ENCODE measurements at regions not wholly inside any gene's neighbourhood (a gene's known extent, or its start where the extent isn't known, plus 50 kb on each side); places are given as distances from the start of the nearest gene placed in this dataset.

- H3K79me2 ChIP-seq (ENCODE audit: control insufficient read depth, insufficient read depth, low read length), result no peaks in the 10 kb centered on the region
- no peaks in the 10 kb centered on the region for H3K27me3 ChIP-seq (ENCODE audit: control insufficient read depth, insufficient read depth, low read length)
- peak in 1 of 2 donors; percentile 61 for DNase-seq (ENCODE audit: low read depth in 2 of 2)
- no peaks in the 10 kb centered on the region for H3K9me3 ChIP-seq (ENCODE audit: control insufficient read depth, insufficient read depth, low read depth, low read length)
- H3K36me3 ChIP-seq (ENCODE audit: control insufficient read depth, insufficient read depth, low read length), result no peaks in the 10 kb centered on the region
- H2AFZ ChIP-seq (ENCODE audit: low read length), result no peak overlapping the region
- H3K27ac ChIP-seq (ENCODE audit: insufficient read depth, low read length), result no peak overlapping the region
- no peak overlapping the region for H3K4me2 ChIP-seq (ENCODE audit: extremely low read depth, insufficient read depth, low read length)
- TF ChIP-seq EZH2 (IDR thresholded peaks at IDR 0.05; ENCODE audit: low read length, missing control alignments) (no peak), CTCF (conservative IDR thresholded peaks at IDR 0.05 in 1 of 2, IDR thresholded peaks at IDR 0.05 in 1 of 2; ENCODE audit: low read depth in 1 of 2, low read length in 2 of 2) (no peak)
- no peaks in the 10 kb centered on the region for H4K20me1 ChIP-seq (ENCODE audit: control insufficient read depth, extremely low read depth, insufficient read depth, low read length)
- H3K4me1 ChIP-seq (ENCODE audit: control insufficient read depth, extremely low read depth, insufficient read depth, low read length), result no peaks in the 10 kb centered on the region
- no peak overlapping the region for H3K9ac ChIP-seq (ENCODE audit: insufficient read depth, low read length)
- no peak overlapping the region for H3K4me3 ChIP-seq (replicated peaks in 1 of 4; ENCODE audit: control extremely low read depth in 1 of 4, insufficient read depth in 1 of 4, low read depth in 3 of 4, low read length in 4 of 4)
These were observed 1210.8 kb downstream of the CDH12 start for GRCh38 chr5:21642312-21642711.

GRCh38 chr5:21623831-21624230, 1229.3 kb downstream of the CDH12 start:
- no peaks in the 10 kb centered on the region for H3K4me1 ChIP-seq (ENCODE audit: control insufficient read depth, extremely low read depth, insufficient read depth, low read length)
- no peak overlapping the region for H3K4me3 ChIP-seq (replicated peaks in 1 of 4; ENCODE audit: control extremely low read depth in 1 of 4, insufficient read depth in 1 of 4, low read depth in 3 of 4, low read length in 4 of 4)
- no peaks in the 10 kb centered on the region for H3K79me2 ChIP-seq (ENCODE audit: control insufficient read depth, insufficient read depth, low read length)
- H3K9ac ChIP-seq (ENCODE audit: insufficient read depth, low read length), result no peak overlapping the region
- H3K9me3 ChIP-seq (ENCODE audit: control insufficient read depth, insufficient read depth, low read depth, low read length), result no peaks in the 10 kb centered on the region
- H3K27ac ChIP-seq (ENCODE audit: insufficient read depth, low read length), result no peak overlapping the region
- no peak for DNase-seq (ENCODE audit: low read depth in 2 of 2)
- TF ChIP-seq CTCF (conservative IDR thresholded peaks at IDR 0.05 in 1 of 2, IDR thresholded peaks at IDR 0.05 in 1 of 2; ENCODE audit: low read depth in 1 of 2, low read length in 2 of 2) (no peak), EZH2 (IDR thresholded peaks at IDR 0.05; ENCODE audit: low read length, missing control alignments) (no peak)
- H4K20me1 ChIP-seq (ENCODE audit: control insufficient read depth, extremely low read depth, insufficient read depth, low read length), result no peaks in the 10 kb centered on the region
- no peaks in the 10 kb centered on the region for H3K36me3 ChIP-seq (ENCODE audit: control insufficient read depth, insufficient read depth, low read length)
- no peaks in the 10 kb centered on the region for H3K27me3 ChIP-seq (ENCODE audit: control insufficient read depth, insufficient read depth, low read length)
- H3K4me2 ChIP-seq (ENCODE audit: extremely low read depth, insufficient read depth, low read length), result no peak overlapping the region
- H2AFZ ChIP-seq (ENCODE audit: low read length), result no peak overlapping the region

GRCh38 chr5:21615195-21615765, 1237.9 kb downstream of the CDH12 start:
- Histone ChIP-seq H3K27ac (ENCODE audit: insufficient read depth, low read length) (no peak overlapping the region), H3K4me3 (replicated peaks in 1 of 4; ENCODE audit: control extremely low read depth in 1 of 4, insufficient read depth in 1 of 4, low read depth in 3 of 4, low read length in 4 of 4) (no peak overlapping the region), H2AFZ (ENCODE audit: low read length) (no peak overlapping the region), H3K27me3 (ENCODE audit: control insufficient read depth, insufficient read depth, low read length) (no peaks in the 10 kb centered on the region), H3K9me3 (ENCODE audit: control insufficient read depth, insufficient read depth, low read depth, low read length) (no peaks in the 10 kb centered on the region), H3K4me2 (ENCODE audit: extremely low read depth, insufficient read depth, low read length) (no peak overlapping the region), H3K36me3 (ENCODE audit: control insufficient read depth, insufficient read depth, low read length) (no peaks in the 10 kb centered on the region), H3K4me1 (ENCODE audit: control insufficient read depth, extremely low read depth, insufficient read depth, low read length) (no peaks in the 10 kb centered on the region), H4K20me1 (ENCODE audit: control insufficient read depth, extremely low read depth, insufficient read depth, low read length) (no peaks in the 10 kb centered on the region), H3K79me2 (ENCODE audit: control insufficient read depth, insufficient read depth, low read length) (no peaks in the 10 kb centered on the region), H3K9ac (ENCODE audit: insufficient read depth, low read length) (no peak overlapping the region)
- no peak for TF ChIP-seq EZH2 (IDR thresholded peaks at IDR 0.05; ENCODE audit: low read length, missing control alignments)
- no peak for TF ChIP-seq CTCF (conservative IDR thresholded peaks at IDR 0.05 in 1 of 2, IDR thresholded peaks at IDR 0.05 in 1 of 2; ENCODE audit: low read depth in 1 of 2, low read length in 2 of 2)
- DNase-seq (ENCODE audit: low read depth in 2 of 2), result no peak

All from fibroblast of lung (primary cell).